HG03439 (cell line): ENCODE measurements at regions not wholly inside any gene's neighbourhood (a gene's known extent, or its start where the extent isn't known, plus 50 kb on each side); places are given as distances from the start of the nearest gene placed in this dataset.

Experiments
- ATAC-seq: cut with Tn5 transposase; IDR thresholded peaks from one replicate; pipeline ENCODE4 v1.9.1; 2021; ENCODE audit warnings: mild to moderate bottlenecking, moderate library complexity; ENCODE audit not compliant: unreplicated experiment

DNA sequence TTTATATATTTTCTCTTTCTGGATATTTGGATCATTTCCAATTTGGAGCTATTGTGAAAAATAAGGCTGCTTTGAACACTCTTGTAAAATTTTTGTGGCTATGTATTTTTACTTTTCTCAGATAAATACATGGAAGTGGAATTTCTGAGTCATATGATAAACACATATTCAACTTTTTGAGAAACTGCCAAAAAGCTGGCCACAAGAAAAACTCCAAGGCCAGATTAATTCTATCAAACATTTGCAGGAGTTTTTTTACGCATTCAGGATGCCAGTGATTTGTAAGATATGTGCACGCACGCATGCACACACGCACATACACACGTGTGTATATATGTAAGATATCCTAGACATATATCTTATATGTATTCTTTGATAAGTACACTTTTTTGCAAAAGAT, 477.5 kb upstream of the SPHKAP start:
- ATAC-seq: no peak

DNA sequence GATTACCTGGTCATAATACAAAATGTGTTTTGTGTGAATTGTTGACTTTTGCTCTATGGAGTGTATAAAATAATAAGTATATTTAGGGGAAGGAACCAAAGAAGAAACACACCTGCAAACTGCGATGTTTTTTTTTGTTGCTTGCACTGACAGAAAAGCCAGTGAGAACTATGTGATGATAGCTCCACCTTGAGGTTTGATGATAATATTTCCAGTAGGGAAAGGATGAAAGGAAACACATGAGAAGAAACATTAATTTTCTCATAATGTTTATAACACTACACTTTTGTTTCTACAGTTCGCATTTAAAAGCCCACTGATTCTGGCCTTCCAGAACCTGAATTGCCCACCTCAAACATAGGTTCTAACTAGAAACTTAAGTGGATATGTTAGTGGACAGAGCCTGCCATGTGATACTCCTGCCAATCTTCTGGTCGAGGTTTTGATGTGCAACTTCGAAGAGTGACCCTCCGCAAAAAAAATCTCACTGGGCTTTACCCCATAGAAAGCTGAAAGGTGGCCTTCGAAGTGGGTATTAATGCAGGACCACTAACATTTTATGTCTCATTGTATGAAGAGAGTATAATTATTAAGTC, 476.4 kb upstream of the SPHKAP start:
- no peak for ATAC-seq

DNA sequence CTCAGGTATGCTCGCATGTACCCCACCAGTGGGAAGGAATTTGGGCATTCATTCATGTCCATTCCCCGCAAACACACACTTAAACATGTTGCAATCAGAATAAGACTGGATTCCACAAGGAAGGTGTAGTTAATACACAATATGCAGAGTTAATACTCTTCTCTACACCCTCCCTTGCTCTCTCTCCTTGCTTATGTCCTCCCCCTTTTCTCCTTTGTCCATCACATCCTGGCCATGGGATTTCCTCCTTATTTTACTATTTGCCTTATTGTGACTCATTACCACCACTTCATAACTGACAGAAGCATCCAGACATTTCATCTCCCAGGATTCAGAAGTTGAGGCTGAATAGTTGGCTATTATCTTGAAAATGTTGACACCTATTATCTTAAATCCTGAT, 473.8 kb upstream of the SPHKAP start:
- no peak for ATAC-seq

DNA sequence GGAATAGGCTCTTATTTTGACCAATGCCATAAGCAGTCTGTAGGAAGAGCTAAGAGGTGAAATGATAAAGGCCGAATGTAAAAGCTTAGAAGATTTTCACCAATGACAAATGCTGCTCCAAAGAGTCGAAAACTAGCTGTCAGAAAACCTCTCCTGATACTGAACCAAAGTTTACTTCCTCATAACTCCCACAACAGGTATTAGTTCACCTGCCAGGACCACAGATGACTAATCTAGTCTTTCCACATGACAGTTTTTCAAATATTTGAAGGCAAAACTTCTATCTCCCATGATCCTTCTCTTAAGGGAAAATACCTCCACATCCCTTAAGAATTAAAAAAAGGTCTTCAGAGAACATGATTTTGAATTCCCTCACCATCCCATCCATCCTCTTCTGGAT, 473.2 kb upstream of the SPHKAP start:
- ATAC-seq: no peak

DNA sequence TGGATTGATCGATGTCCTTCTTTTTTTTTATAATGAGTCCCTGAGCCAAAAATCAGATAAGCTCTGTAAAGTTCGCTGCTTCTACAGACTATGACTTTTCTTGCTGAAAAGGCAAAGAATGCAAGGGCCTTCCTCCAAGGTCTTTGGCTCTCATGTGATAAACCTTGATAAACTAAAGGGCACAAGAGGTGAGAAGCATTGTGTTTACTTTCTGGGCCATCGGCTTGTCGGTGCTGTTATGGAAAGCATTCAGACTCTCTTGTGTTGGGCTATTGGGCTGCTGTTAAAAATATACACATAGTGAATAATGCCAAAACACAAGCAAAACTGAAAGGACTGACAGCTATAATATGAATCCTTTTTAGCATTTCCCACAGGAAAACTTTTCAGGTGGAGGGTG, 472.4 kb upstream of the SPHKAP start:
- no peak for ATAC-seq

DNA sequence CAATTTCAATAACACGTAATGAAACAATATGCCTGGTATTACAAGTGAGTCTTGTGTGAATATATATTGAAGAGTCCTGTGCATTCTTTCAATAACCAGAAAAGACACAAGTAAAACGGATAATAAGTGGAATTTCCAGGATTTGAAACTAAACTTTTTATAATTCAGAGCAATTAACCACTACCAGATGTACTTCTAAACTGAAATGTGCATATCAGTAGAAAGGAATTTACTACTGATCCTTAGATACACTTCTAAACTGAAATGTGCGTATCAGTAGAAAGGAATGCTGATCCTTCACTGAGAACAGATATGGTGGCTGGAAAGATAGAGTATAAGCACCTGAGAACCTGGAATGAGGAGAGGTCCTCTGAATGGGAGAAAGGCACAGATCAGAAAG, 470.9 kb upstream of the SPHKAP start:
- ATAC-seq: no peak

DNA sequence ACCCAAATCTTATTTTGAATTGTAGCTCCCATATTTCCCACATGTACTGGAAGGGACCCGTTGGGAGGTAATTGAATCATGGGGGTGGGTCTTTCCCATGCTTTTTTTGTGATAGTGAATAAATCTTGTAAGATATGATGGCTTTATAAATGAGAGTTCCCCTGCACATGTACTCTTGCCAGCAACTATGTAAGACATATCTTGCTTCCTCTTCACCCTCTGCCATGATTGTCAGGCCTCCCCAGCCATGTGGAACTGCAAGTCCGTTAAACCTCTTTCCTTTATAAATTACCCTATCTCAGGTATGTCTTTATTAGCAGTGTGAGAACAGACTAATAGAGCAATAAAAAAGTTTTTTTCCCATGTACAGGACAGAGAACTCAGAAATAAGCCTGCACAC, 468.4 kb upstream of the SPHKAP start:
- ATAC-seq: no peak

DNA sequence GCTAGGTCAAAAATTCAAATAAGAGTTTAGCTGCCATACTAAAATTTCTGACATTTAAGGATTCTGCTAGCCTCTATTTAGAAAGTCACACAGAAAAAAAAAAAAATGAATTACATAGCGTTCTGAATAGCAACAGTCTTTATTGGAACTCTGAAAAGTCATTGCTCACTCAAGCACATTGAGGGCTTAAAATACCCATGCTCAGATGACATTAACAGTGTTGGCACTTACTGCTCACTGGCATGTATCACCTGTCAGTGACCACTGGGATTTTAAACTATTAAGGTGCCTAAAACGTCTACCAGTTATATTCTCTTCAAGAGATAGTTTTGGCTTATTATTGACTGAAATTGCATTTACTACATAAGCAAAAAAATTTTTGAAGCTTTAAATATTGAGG, 468.0 kb upstream of the SPHKAP start:
- no peak for ATAC-seq

DNA sequence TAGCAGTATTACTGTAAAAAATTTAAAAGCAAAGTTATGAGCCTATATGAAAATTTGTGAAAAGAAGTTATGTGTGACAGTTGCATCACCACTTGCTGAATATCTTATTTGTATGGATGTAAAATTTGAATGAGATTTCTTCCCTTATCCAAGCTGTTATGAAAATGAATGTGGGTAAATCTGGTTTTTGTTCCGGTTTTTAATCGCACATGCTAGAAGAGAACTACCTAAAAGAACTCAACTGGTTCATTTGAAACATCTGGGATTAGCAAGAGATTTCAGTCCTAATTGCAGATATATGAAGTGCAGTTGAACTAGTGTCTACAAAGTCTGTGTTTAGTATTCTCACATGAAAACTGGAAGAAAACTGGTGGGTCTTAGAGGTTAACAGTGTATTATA, 467.1 kb upstream of the SPHKAP start:
- no peak for ATAC-seq

DNA sequence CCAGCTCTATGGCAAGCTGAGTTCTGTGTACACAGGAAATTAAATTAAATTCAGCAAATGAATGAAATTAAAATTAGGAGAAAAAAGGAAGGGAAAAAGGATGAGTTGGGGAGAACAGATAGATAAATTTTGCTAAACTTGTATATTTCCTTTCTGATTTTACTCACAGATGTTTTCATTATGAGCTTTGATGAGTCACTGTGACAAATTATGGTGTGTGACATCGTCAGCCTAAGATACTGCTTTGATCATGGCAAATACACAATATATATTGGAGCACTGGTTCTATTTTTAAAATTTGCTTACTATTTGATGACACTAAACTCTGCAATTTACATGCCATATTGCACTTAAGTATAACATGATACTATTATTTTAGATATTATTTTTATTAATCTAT, 464.6 kb upstream of the SPHKAP start:
- ATAC-seq: no peak

DNA sequence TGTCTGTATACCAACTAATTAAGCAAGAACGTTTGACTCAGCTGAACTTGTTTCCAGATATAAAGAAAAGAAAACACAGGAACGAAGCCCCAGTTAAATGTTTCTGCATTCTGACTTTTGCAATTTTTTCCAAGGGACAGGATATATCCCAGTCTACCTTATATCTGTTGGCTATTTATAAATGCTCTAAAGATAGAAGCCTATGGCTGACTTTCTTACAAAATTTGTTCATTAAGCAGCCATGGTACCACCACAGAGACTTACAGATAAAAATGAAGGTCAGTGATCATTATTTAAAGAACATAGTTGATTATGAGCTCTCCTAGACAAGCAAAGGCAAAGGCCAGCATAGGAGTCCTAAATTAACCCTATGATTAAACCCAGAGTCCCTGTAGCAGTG, 462.7 kb upstream of the SPHKAP start:
- no peak for ATAC-seq

DNA sequence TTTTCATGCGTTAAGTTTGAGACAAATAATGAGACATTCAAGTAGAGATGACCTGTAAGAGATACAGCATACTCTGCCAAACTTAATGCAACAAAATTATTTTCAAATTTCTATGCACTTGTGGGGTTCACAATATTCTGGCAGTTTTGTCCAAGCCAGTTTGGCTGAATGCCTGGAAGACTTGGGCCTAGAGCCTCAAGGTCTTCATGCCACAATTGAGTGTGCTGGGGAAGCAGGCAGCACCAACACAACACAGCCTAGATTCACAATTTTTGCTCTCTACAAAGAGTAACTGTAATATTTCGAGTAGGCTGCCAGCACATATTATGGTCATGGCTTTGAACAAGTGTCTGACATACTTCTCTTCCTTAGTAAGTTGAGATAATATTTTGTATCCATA, 461.4 kb upstream of the SPHKAP start:
- no peak for ATAC-seq

DNA sequence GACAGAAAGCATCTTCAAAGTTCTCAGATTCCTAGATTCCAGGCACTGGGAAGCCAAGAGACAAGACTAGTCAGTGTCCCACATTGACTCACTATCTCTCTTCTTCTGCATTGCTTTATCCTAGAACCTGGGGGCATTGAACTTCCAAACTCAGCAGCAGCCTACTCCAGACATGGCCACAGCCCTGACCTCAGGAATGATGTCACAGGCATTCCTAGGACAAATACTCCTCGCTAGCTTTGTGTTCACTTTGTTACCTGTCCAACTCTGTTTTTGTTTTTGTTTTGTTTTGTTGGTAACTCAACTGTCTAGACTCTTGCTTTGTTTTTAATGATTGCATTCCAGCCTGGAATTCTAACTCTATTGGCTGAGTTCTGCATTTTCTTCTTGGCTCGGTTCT, 449.3 kb upstream of the SPHKAP start:
- no peak for ATAC-seq

DNA sequence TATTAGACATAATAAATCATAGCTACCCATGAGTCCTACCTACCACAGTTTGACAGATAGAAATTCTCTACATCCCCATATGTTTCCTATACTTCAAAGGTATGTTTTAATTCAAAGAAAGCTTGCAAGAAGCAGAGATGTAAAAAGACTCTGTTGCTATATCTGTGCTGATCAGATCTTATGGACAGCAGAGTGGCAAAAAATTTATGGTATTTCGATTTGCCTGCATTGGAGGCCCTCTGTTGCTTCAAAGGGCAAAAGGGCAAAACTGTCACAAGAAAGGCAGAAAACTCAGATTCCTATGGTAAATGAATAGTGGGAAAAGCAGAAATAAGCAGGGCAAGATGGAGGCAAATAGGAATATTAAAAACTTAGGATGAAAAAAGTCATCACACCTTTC, 447.8 kb upstream of the SPHKAP start:
- no peak for ATAC-seq

DNA sequence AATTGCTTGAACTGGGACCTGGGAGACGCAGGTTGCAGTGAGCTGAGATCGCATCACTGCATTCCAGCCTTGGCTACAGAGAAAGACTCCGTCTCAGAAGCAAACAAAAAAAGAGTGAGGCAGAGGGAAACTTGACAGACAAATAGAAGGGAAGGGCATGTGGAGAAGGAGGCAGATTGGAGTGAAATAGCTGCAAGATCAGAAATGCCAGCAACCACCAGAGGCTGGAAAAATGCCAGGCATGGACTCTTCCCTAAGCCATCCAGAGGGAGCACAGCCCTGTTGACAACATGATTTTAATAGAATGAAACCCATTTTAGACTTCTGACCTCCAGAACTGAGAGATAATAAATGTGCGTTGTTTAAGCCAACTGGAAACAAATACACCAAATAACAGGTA, 447.2 kb upstream of the SPHKAP start:
- ATAC-seq: no peak

DNA sequence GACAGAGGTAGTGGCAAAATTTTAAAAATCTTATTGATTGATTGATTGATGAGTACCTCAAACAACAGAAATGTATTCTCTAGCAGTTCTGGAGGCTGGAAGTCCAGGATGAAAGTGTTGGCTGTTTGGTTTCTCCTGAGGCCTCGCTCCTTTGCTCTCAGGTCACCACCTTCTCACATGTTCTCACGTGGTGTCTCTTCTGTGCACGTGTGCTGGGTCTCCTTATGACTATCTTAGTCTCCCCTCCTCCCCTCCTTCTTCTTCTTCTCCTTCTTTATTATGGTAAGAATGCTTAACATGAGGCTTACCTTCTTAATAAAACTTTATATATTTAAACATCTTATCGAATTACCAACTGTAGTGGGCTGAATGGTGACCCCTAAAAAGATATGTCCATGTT, 446.0 kb upstream of the SPHKAP start:
- no peak for ATAC-seq

DNA sequence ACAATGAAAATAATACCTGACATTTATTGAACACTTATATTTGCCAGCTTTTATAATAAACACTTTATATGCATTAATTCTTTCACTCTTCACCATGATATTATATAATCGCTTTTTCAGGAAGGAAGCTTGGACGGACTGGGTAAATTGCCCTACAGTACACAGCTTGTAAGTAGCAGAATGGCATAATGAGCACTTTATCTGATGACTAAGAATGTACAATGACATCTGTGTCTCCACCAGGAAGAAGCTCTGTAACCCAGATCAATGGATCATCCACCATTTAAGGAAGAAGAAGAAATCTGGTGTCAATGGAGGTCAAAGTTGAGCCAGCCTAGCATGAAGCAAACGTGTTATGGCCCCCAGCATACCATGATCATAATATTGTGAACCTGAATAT, 444.0 kb upstream of the SPHKAP start:
- ATAC-seq: no peak

DNA sequence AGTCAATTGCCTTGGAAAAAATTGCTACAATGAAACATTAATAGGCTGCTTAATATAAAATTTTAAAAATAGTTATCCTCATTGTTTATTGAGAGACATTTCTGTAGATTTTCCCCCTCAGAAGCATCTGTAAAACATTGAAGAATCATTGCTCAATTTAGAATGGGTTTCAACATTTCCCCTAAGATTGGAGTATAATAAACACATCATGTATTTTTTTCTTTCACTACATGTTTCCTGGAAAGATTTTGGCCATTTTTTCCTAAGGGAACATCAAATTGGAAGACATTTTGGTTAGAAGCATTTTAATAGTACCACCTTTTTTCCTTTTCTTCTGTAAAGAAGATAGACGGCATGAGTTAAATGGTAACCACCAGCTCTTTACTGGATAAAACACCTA, 443.2 kb upstream of the SPHKAP start:
- no peak for ATAC-seq

DNA sequence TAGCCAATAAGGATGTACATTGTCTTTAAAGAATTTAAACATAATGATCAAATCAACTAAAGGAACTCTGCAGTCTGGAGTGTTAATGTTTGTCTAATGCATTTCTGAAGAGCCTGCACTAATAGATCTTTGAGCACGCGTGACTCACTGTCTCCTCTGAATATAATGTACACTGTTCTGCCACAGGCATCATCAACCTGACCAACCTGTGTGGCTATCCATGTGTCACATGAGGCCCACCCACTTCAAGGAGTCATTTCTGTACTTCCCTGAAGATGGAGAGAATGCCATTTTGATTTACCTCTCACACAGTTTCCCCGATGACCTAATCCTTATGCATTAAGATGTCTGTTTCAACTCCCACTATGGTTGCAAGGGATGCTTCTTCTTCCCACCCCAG, 434.0 kb upstream of the SPHKAP start:
- ATAC-seq: no peak

DNA sequence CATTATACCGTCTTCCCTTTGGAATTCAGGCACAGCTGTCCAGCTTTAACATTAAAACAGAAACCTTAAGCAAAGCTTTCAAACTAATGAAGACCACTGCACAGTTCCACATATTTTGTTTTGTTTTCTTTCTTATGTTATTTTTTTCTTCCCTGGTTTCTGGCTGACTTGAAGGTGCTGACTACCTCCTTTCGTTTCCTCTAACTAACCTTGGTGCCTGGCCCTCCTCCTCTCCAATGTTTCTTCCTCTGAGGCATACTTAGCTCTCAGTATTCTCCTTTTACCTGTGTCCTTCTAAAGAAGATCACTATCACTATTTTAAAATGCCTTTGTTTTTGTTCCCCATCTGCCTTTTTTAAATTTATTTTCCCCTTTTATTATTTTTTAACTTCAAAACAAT, 433.3 kb upstream of the SPHKAP start:
- ATAC-seq: no peak

DNA sequence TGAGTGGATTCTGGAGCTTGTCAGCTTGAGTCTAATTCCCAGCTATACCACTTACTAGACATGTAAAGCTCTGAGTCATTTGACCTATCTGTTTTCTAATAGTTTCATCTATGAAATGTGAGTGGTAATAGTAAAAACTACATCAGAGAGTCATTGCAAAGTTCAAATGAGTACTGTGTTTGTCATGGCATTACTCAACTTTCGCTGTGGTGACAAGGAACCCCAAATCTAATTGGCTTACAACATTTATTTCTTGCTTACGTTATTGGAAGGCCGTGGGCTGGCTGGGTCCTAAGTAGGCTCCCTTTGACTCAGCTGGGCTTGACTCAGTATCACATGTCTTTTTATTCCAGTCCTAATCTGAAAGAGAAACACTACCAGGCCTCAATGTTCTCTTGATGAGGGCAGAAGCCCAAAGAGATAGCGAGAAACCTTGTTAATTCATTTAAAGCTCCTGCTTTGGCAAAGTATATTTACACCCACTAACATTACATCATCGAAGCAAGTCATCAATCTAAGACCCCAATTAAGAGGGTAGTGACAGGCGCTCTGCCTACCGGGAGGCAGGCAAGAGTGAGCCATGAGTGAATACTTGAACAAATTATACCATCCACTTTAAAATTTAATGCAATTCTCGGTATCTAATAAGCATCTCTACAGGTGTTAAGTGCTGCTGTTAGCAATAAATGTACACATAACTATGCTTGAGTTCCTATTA, 431.8 kb upstream of the SPHKAP start:
- peak; percentile 59 for ATAC-seq

DNA sequence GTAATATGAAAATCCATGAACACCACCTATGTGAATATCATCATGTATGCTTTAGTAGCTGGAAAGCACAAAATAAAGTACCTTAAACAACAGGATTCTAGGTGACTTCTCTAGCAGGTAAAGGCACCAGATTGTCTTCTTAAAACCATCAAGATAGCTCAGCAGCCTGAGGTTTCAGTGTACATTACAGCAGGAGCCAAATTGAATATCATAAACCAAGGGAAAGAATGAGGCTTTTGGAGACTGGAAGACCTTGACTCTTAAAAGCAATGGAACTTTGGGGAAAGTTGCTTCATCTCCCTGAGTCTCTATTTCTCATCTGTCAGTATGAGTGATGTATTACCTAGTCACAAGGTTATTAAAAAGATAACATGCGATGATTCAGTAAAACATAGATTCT, 429.7 kb upstream of the SPHKAP start:
- ATAC-seq: no peak

DNA sequence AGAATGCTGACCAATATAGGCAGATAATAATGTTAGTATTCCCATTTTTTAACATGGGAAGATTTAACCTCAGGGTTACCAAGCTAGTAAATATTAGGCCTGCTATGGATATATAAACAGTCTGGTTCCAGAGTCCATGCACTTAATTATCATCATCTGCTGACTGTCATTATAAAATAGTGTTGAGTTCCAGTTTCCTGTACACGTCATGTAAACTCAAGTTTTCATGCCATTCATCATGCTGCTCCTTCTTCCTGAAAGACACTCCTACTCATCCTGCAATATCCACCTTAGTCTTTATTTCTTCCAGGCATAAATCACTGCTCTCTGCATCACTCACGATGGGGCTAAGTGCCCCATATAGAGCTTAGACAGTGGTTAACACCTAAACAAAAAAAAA, 420.8 kb upstream of the SPHKAP start:
- ATAC-seq: no peak
